Skeletal muscle satellite cell (primary cell): ENCODE measurements at regions not wholly inside any gene's neighbourhood (a gene's known extent, or its start where the extent isn't known, plus 50 kb on each side); places are given as distances from the start of the nearest gene placed in this dataset.
"Not testable (repeated sequence)": the region's sequence is repeated elsewhere in the genome, so short reads cannot be mapped to it uniquely, and the experiment has no call there.

ENCODE experiments used
- H3K27me3 ChIP-seq: 2 replicates; pipeline ENCODE4 v1.7.0; 2013; ENCODE audit warnings: low read length; ENCODE audit not compliant: control insufficient read depth, insufficient read depth
- H3K36me3 ChIP-seq: 2 replicates; pipeline ENCODE4 v1.7.0; 2013; ENCODE audit warnings: mild to moderate bottlenecking, control low read depth, low read length; ENCODE audit not compliant: insufficient read depth
- H3K4me1 ChIP-seq: 2 replicates; pipeline ENCODE4 v1.7.0; 2013; ENCODE audit warnings: low read length; ENCODE audit not compliant: control insufficient read depth, insufficient read depth
- H3K4me2 ChIP-seq: 2 replicates; pipeline ENCODE4 v1.7.0; 2013; ENCODE audit warnings: mild to moderate bottlenecking, low read length
- H3K4me3 ChIP-seq: 2 replicates; pipeline ENCODE4 v1.7.0; 2013; ENCODE audit warnings: low read length
- H3K9ac ChIP-seq: 2 replicates; pipeline ENCODE4 v1.7.0; 2013; ENCODE audit warnings: mild to moderate bottlenecking, low read depth, low read length, moderate library complexity
- H3K9me3 ChIP-seq: replicated peaks from 2 replicates; pipeline ENCODE4 v1.7.0; 2013; ENCODE audit warnings: mild to moderate bottlenecking, control low read depth, low read length

- Histone ChIP-seq H3K36me3 (no peaks in the 10 kb centered on the region), H3K9me3 (no peaks in the 10 kb centered on the region), H3K4me2 (no peak overlapping the region), H3K9ac (no peak overlapping the region), H3K27me3 (peaks cover 48% of the 10 kb centered on the region), H3K4me1 (no peaks in the 10 kb centered on the region), H3K4me3 (no peak overlapping the region)
Measured at GRCh38 chr18:57951999-57952774, 91.8 kb upstream of the NEDD4L start.

GRCh38 chr18:57951117-57951796, 92.8 kb upstream of the NEDD4L start:
- H3K9ac ChIP-seq = no peak overlapping the region
- no peaks in the 10 kb centered on the region for H3K4me1 ChIP-seq
- no peak overlapping the region for H3K4me3 ChIP-seq
- H3K36me3 ChIP-seq = no peaks in the 10 kb centered on the region
- no peaks in the 10 kb centered on the region for H3K9me3 ChIP-seq
- peaks cover 43% of the 10 kb centered on the region for H3K27me3 ChIP-seq
- no peak overlapping the region for H3K4me2 ChIP-seq

- H3K27me3 ChIP-seq = peaks cover 44% of the 10 kb centered on the region
- H3K4me2 ChIP-seq = no peak overlapping the region
- no peak overlapping the region for H3K4me3 ChIP-seq
- H3K36me3 ChIP-seq = no peaks in the 10 kb centered on the region
- H3K9ac ChIP-seq = no peak overlapping the region
- H3K9me3 ChIP-seq = no peaks in the 10 kb centered on the region
- H3K4me1 ChIP-seq = no peaks in the 10 kb centered on the region
Measured at GRCh38 chr18:57950542-57950941, 93.5 kb upstream of the NEDD4L start.

- H3K4me1 ChIP-seq, H3K9ac ChIP-seq, H3K4me2 ChIP-seq, H3K4me3 ChIP-seq, H3K9me3 ChIP-seq, H3K36me3 ChIP-seq: not testable (repeated sequence)
- H3K27me3 ChIP-seq = peaks cover 34% of the 10 kb centered on the region
Measured at GRCh38 chr18:57949335-57949734, 94.7 kb upstream of the NEDD4L start.

- Histone ChIP-seq H3K9ac (no peak overlapping the region), H3K4me3 (no peak overlapping the region), H3K27me3 (peaks cover 34% of the 10 kb centered on the region), H3K4me1 (peaks cover 10% of the 10 kb centered on the region), H3K36me3 (no peaks in the 10 kb centered on the region), H3K9me3 (no peaks in the 10 kb centered on the region), H3K4me2 (no peak overlapping the region)
Measured at GRCh38 chr18:57947117-57947516, 96.9 kb upstream of the NEDD4L start.

- H3K4me2 ChIP-seq = no peak overlapping the region
- H3K27me3 ChIP-seq = peaks cover 36% of the 10 kb centered on the region
Measured at GRCh38 chr18:57943723-57944122, 100.3 kb upstream of the NEDD4L start.

GRCh38 chr18:57942493-57942892, 101.5 kb upstream of the NEDD4L start:
- H3K9ac ChIP-seq = no peak overlapping the region

More at GRCh38 chr18:57943723-57944122, 100.3 kb upstream of the NEDD4L start:
- no peak overlapping the region for H3K4me3 ChIP-seq
- H3K4me1 ChIP-seq = peaks cover 10% of the 10 kb centered on the region
- no peaks in the 10 kb centered on the region for H3K36me3 ChIP-seq
- H3K9me3 ChIP-seq = no peaks in the 10 kb centered on the region
- no peak overlapping the region for H3K9ac ChIP-seq

GRCh38 chr18:57941841-57942489, 102.1 kb upstream of the NEDD4L start:
- no peaks in the 10 kb centered on the region for H3K9me3 ChIP-seq
- no peak overlapping the region for H3K4me2 ChIP-seq
- peaks cover 10% of the 10 kb centered on the region for H3K4me1 ChIP-seq
- H3K4me3 ChIP-seq = no peak overlapping the region
- peaks cover 37% of the 10 kb centered on the region for H3K27me3 ChIP-seq
- H3K36me3 ChIP-seq = no peaks in the 10 kb centered on the region
- H3K9ac ChIP-seq = no peak overlapping the region

More at GRCh38 chr18:57942493-57942892, 101.5 kb upstream of the NEDD4L start:
- Histone ChIP-seq H3K36me3 (no peaks in the 10 kb centered on the region), H3K4me2 (no peak overlapping the region), H3K27me3 (peaks cover 36% of the 10 kb centered on the region), H3K4me1 (peaks cover 10% of the 10 kb centered on the region), H3K9me3 (no peaks in the 10 kb centered on the region), H3K4me3 (no peak overlapping the region)

GRCh38 chr18:57940166-57940660, 103.8 kb upstream of the NEDD4L start:
- Histone ChIP-seq H3K9me3 (no peaks in the 10 kb centered on the region), H3K36me3 (no peaks in the 10 kb centered on the region), H3K9ac (no peak overlapping the region), H3K4me3 (no peak overlapping the region), H3K4me1 (peaks cover 10% of the 10 kb centered on the region), H3K27me3 (peaks cover 27% of the 10 kb centered on the region), H3K4me2 (no peak overlapping the region)

GRCh38 chr18:57934375-57934774, 109.7 kb upstream of the NEDD4L start:
- not testable (repeated sequence) for H3K27me3 ChIP-seq, H3K9ac ChIP-seq, H3K4me3 ChIP-seq, H3K9me3 ChIP-seq, H3K4me1 ChIP-seq, H3K36me3 ChIP-seq, H3K4me2 ChIP-seq

GRCh38 chr18:57931038-57931437, 113.0 kb upstream of the NEDD4L start:
- H3K9ac ChIP-seq = no peak overlapping the region
- no peak overlapping the region for H3K4me3 ChIP-seq

More at GRCh38 chr18:57931038-57931437, 113.0 kb upstream of the NEDD4L start:
- peaks cover 6% of the 10 kb centered on the region for H3K4me1 ChIP-seq
- no peaks in the 10 kb centered on the region for H3K27me3 ChIP-seq
- H3K9me3 ChIP-seq = no peaks in the 10 kb centered on the region
- H3K36me3 ChIP-seq = no peaks in the 10 kb centered on the region
- H3K4me2 ChIP-seq = no peak overlapping the region
